Ishikawa (cell line): ENCODE measurements at regions not wholly inside any gene's neighbourhood (a gene's known extent, or its start where the extent isn't known, plus 50 kb on each side); places are given as distances from the start of the nearest gene placed in this dataset.

Experiments used
- CEBPB ChIP-seq: IDR thresholded peaks from 2 replicates; pipeline ENCODE4 v1.6.1; 2012
- EGR1 ChIP-seq: IDR thresholded peaks from 2 replicates; pipeline ENCODE4 v1.6.1; 2012
- EP300 ChIP-seq: IDR thresholded peaks from 2 replicates; pipeline ENCODE4 v1.6.1; 2012; ENCODE audit warnings: borderline replicate concordance
- FOXM1 ChIP-seq: IDR thresholded peaks from 2 replicates; pipeline ENCODE4 v1.6.1; 2012; ENCODE audit warnings: low read depth, borderline replicate concordance
- NFIC ChIP-seq: IDR thresholded peaks from 2 replicates; pipeline ENCODE4 v1.6.1; 2012
- RAD21 ChIP-seq: IDR thresholded peaks from 2 replicates; pipeline ENCODE4 v1.6.1; 2012; ENCODE audit warnings: low read depth
- TAF1 ChIP-seq: IDR thresholded peaks from 2 replicates; pipeline ENCODE4 v1.6.1; 2012; ENCODE audit warnings: low read depth, mild to moderate bottlenecking
- TCF12 ChIP-seq: IDR thresholded peaks from 2 replicates; pipeline ENCODE4 v1.6.1; 2012; ENCODE audit warnings: low read depth
- TEAD4 ChIP-seq: IDR thresholded peaks from 2 replicates; pipeline ENCODE4 v1.6.1; 2012
- YY1 ChIP-seq: IDR thresholded peaks from 2 replicates; pipeline ENCODE4 v1.6.1; 2012; ENCODE audit warnings: low read depth
- ZBTB7A ChIP-seq: IDR thresholded peaks from 2 replicates; pipeline ENCODE4 v1.6.1; 2012; ENCODE audit warnings: low read depth
- TF ChIP-seq, protein P1 (sequence below): IDR thresholded peaks from 2 replicates; pipeline ENCODE4 v1.6.1; 2012
- TF ChIP-seq, protein P2 (sequence below): IDR thresholded peaks from 2 replicates; pipeline ENCODE4 v1.6.1; 2012; ENCODE audit warnings: low read depth, mild to moderate bottlenecking
- TF ChIP-seq, protein P3 (sequence below): IDR thresholded peaks from 2 replicates; pipeline ENCODE4 v1.6.1; 2012

DNA sequence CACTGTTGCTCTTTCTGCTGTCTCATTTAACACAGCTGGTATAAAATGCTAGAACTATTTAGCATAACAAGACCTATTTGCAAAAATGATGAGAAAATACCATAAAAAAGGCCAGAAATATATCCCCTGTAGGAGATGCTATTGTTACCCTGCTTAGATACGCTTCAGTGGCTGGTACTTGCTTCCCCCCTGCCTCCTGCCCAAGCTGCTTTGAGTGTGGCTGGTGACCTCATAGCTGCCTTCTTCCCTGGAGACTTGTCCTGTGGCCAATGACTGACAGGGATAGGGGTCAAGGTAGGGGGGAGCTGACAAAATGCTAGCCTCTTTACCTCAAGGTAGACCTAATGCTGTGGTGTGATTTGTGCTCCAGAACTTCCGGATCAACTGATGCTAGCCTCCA lies 150.2 kb upstream of the ZEB2 start:
- TF ChIP-seq, protein P1, sequence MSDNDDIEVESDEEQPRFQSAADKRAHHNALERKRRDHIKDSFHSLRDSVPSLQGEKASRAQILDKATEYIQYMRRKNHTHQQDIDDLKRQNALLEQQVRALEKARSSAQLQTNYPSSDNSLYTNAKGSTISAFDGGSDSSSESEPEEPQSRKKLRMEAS, result no peak
- no peak for TF ChIP-seq CEBPB
- TF ChIP-seq YY1, result no peak
- no peak for TF ChIP-seq EP300
- TF ChIP-seq, protein P2, sequence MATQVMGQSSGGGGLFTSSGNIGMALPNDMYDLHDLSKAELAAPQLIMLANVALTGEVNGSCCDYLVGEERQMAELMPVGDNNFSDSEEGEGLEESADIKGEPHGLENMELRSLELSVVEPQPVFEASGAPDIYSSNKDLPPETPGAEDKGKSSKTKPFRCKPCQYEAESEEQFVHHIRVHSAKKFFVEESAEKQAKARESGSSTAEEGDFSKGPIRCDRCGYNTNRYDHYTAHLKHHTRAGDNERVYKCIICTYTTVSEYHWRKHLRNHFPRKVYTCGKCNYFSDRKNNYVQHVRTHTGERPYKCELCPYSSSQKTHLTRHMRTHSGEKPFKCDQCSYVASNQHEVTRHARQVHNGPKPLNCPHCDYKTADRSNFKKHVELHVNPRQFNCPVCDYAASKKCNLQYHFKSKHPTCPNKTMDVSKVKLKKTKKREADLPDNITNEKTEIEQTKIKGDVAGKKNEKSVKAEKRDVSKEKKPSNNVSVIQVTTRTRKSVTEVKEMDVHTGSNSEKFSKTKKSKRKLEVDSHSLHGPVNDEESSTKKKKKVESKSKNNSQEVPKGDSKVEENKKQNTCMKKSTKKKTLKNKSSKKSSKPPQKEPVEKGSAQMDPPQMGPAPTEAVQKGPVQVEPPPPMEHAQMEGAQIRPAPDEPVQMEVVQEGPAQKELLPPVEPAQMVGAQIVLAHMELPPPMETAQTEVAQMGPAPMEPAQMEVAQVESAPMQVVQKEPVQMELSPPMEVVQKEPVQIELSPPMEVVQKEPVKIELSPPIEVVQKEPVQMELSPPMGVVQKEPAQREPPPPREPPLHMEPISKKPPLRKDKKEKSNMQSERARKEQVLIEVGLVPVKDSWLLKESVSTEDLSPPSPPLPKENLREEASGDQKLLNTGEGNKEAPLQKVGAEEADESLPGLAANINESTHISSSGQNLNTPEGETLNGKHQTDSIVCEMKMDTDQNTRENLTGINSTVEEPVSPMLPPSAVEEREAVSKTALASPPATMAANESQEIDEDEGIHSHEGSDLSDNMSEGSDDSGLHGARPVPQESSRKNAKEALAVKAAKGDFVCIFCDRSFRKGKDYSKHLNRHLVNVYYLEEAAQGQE, result no peak
- no peak for TF ChIP-seq TEAD4
- TF ChIP-seq, protein P3, sequence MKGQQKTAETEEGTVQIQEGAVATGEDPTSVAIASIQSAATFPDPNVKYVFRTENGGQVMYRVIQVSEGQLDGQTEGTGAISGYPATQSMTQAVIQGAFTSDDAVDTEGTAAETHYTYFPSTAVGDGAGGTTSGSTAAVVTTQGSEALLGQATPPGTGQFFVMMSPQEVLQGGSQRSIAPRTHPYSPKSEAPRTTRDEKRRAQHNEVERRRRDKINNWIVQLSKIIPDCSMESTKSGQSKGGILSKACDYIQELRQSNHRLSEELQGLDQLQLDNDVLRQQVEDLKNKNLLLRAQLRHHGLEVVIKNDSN, result no peak
- no peak for TF ChIP-seq RAD21
- TF ChIP-seq EGR1, result no peak
- TF ChIP-seq TAF1, result no peak
- no peak for TF ChIP-seq NFIC
- no peak for TF ChIP-seq FOXM1
- TF ChIP-seq TCF12, result no peak
- no peak for TF ChIP-seq ZBTB7A
